Psoas muscle (tissue), 7 donors: ENCODE measurements at regions not wholly inside any gene's neighbourhood (a gene's known extent, or its start where the extent isn't known, plus 50 kb on each side); places are given as distances from the start of the nearest gene placed in this dataset.

Source experiments
- ATAC-seq, 4 donors: fragments of 200-7000 bp; cut with Tn5 transposase; one replicate each; pipeline ENCODE4 v1.9.1; 2020; ENCODE audit warnings: moderate library complexity in 3 of 4, mild to moderate bottlenecking in 2 of 4
- DNase-seq, 2 donors: peaks; one replicate each; pipeline ENCODE4 v3.0.0-alpha.2; 2020
- H3K27ac ChIP-seq: fragments of 200-600 bp; one replicate; pipeline ENCODE4 v1.8.0; 2022
- H3K27me3 ChIP-seq, 3 donors: fragments of 200-600 bp in 1 of 3; one replicate each; pipeline versions ENCODE4 v1.6.1 to v1.8.0; 2013 to 2022; ENCODE audit warnings: low read length in 2 of 3, mild to moderate bottlenecking in 2 of 3, moderate library complexity in 1 of 3; ENCODE audit not compliant: insufficient read depth in 3 of 3
- H3K36me3 ChIP-seq, 2 donors: fragments of 200-600 bp in 1 of 2; one replicate each; pipeline versions ENCODE4 v1.6.1 to v1.8.0; 2013 to 2022; ENCODE audit warnings: low read depth in 1 of 2, mild to moderate bottlenecking in 1 of 2, moderate library complexity in 1 of 2; ENCODE audit not compliant: insufficient read depth in 1 of 2
- H3K4me1 ChIP-seq: fragments of 200-600 bp; one replicate; pipeline ENCODE4 v1.8.0; 2022
- H3K4me3 ChIP-seq: fragments of 200-600 bp; one replicate; pipeline ENCODE4 v1.8.0; 2022; ENCODE audit warnings: mild to moderate bottlenecking
- H3K9me3 ChIP-seq: fragments of 200-600 bp; one replicate; pipeline ENCODE4 v1.8.0; 2022
- CTCF ChIP-seq: fragments of 200-600 bp; IDR thresholded peaks from one replicate; pipeline ENCODE4 v1.8.0; 2022; ENCODE audit warnings: antibody characterized with exemption
- WGBS, 3 donors: extraction: QIAGEN DNeasy Blood & Tissue Kit; methylation state at CpG; one replicate each; pipeline versions ENCODE4 v1.1.6 to v1.1.7; 2013; 5-methylcytosine and 5-hydroxymethylcytosine counted together
- intact Hi-C, 2 donors: fragments of 100-400 bp; cut with DNase I; formaldehyde crosslinking; loops; one replicate each; pipeline versions ENCODE4 v1.11.0 to v1.14.2; 2022
- donor health status: healthy with polysubstance abuse.
- donor health status: DM: no; HTN: no; CAD: no; lungs with moderate emphysema.
- donor health status: Bipolar disorder and iron deficiency.
- donor health status: healthy.
- donor health status: DM: yes; HTN: yes; CAD: no.
- donor health status: DM: no; HTN: no; CAD: no.
- donor health status: DM: yes; HTN: yes; CAD: no.

GRCh38 chr7:41571573-41571972 is 131.3 kb downstream of the INHBA start:
- intact Hi-C loops = no loop called here
- H3K27ac ChIP-seq = no peak overlapping the region
- no peaks in the 10 kb centered on the region for H3K4me1 ChIP-seq
- no peaks in the 10 kb centered on the region for H3K27me3 ChIP-seq
- no peak overlapping the region for H3K4me3 ChIP-seq
- no peaks in the 10 kb centered on the region for H3K9me3 ChIP-seq
- ATAC-seq (no peak), DNase-seq (no peak)
- WGBS, 3 donors = 82 to 92% (median 86%) methylated on average over 5 of the region's 5 CpGs
- no peaks in the 10 kb centered on the region for H3K36me3 ChIP-seq
- TF ChIP-seq CTCF = no peak

GRCh38 chr7:41570766-41571165 is 132.1 kb downstream of the INHBA start:
- DNase-seq (no peak), ATAC-seq (no peak)
- H3K4me3 ChIP-seq = no peak overlapping the region
- intact Hi-C loops = no loop called here
- H3K27me3 ChIP-seq = no peaks in the 10 kb centered on the region
- WGBS, 3 donors = 83 to 94% (median 85%) methylated on average over 1 of the region's 1 CpG
- H3K36me3 ChIP-seq = no peaks in the 10 kb centered on the region
- H3K4me1 ChIP-seq = no peaks in the 10 kb centered on the region
- no peak overlapping the region for H3K27ac ChIP-seq
- H3K9me3 ChIP-seq = no peaks in the 10 kb centered on the region
- no peak for TF ChIP-seq CTCF

GRCh38 chr7:41568135-41568534 is 134.8 kb downstream of the INHBA start:
- H3K4me1 ChIP-seq = no peaks in the 10 kb centered on the region
- no peak overlapping the region for H3K27ac ChIP-seq
- ATAC-seq (no peak), DNase-seq (no peak)
- H3K9me3 ChIP-seq = no peaks in the 10 kb centered on the region
- H3K27me3 ChIP-seq = no peaks in the 10 kb centered on the region
- no peak for TF ChIP-seq CTCF
- WGBS, 3 donors = 75 to 76% (median 75%) methylated on average over 1 of the region's 1 CpG
- no peak overlapping the region for H3K4me3 ChIP-seq
- intact Hi-C loops = no loop called here
- H3K36me3 ChIP-seq = no peaks in the 10 kb centered on the region

GRCh38 chr7:41567731-41568114 is 135.2 kb downstream of the INHBA start:
- Histone ChIP-seq H3K36me3 (no peaks in the 10 kb centered on the region), H3K4me1 (no peaks in the 10 kb centered on the region), H3K27me3 (no peaks in the 10 kb centered on the region), H3K9me3 (no peaks in the 10 kb centered on the region), H3K4me3 (no peak overlapping the region), H3K27ac (no peak overlapping the region)
- no peak for ATAC-seq
- 71 to 79% (median 74%) methylated on average over 2 of the region's 2 CpGs for WGBS, 3 donors
- no peak for DNase-seq
- no peak for TF ChIP-seq CTCF
- intact Hi-C loops = no loop called here

- intact Hi-C loops = no loop called here
- Histone ChIP-seq H3K9me3 (no peaks in the 10 kb centered on the region), H3K36me3 (no peaks in the 10 kb centered on the region), H3K4me3 (no peak overlapping the region), H3K27ac (no peak overlapping the region), H3K4me1 (no peaks in the 10 kb centered on the region), H3K27me3 (no peaks in the 10 kb centered on the region)
- DNase-seq (no peak), ATAC-seq (no peak)
- WGBS, 3 donors = 35 to 49% (median 45%) methylated on average over 1 of the region's 1 CpG
- no peak for TF ChIP-seq CTCF
Observed at GRCh38 chr7:41567031-41567730, 135.7 kb downstream of the INHBA start.
